ENCODE measurements at regions not wholly inside any gene's neighbourhood (a gene's known extent, or its start where the extent isn't known, plus 50 kb on each side); places are given as distances from the start of the nearest gene placed in this dataset.

DNA sequence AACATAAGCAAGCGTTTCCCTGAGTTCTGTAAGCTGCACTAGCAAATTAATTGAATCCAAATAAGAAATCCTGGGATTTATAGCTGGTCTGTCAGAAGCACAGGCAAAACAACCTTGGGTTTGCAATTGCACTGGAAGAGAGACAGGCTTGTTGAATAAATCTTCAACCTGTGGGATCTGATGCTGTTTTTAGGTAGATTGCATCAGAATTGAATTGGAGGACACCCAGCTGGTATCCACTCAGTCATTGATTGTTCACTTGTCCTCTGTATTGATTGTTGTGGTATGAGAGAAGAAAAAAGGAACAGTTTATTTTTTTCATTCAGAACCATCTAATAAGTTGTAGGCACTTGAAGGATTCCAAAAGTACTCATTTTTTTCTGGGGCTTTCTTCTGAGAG is 497.4 kb downstream of the SIPA1L2 start:
- WGBS, 2 donors, result 96 to 97% methylated on average over 1 of the region's 1 CpG
- intact Hi-C loops (cut with DNase I), result no loop called here
- Histone ChIP-seq H3K9me3 (peaks cover 0 to 24% (median 5%) of the 10 kb centered on the region in 11 donors), H3K27ac (no peak overlapping the region), H3K4me1 (no peaks in the 10 kb centered on the region), H3K36me3 (no peaks in the 10 kb centered on the region), H3K27me3 (no peaks in the 10 kb centered on the region), H3K4me3 (no peak overlapping the region)
- DNase-seq (no peak), ATAC-seq (no peak)
- TF ChIP-seq, protein P1, sequence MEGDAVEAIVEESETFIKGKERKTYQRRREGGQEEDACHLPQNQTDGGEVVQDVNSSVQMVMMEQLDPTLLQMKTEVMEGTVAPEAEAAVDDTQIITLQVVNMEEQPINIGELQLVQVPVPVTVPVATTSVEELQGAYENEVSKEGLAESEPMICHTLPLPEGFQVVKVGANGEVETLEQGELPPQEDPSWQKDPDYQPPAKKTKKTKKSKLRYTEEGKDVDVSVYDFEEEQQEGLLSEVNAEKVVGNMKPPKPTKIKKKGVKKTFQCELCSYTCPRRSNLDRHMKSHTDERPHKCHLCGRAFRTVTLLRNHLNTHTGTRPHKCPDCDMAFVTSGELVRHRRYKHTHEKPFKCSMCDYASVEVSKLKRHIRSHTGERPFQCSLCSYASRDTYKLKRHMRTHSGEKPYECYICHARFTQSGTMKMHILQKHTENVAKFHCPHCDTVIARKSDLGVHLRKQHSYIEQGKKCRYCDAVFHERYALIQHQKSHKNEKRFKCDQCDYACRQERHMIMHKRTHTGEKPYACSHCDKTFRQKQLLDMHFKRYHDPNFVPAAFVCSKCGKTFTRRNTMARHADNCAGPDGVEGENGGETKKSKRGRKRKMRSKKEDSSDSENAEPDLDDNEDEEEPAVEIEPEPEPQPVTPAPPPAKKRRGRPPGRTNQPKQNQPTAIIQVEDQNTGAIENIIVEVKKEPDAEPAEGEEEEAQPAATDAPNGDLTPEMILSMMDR (IDR thresholded peaks at IDR 0.05), result no peak

DNA sequence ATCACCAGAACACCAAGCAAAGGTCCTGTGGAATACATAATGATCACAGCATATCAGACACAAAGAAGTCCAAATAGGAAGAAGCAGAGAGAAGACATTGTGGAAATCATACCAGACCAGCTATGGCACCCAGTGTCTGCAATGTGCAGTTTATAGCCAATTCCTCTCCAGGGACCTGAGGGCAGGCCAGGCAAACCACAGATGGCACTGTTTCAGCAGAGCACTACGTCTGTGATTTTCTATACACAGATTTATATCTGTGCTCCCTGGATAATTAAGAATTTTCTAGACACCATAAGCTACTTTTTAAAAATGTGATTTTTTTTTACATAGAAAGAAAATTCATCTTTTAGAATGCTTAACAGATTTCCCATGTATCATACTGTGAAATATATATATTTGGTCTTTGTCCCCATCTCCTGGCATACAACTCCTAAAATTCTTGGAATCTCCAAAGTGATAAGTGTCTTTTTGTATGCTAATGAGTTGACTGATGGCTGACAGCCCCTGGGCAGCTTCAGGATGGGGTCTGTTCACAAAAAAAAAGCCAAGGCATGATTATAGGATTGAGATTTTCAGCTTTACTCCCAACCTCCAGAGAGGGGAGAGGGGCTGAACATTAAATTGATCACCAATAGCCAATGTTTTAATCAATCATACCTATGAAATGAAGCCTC is 498.1 kb downstream of the SIPA1L2 start:
- H3K36me3 ChIP-seq, result no peaks in the 10 kb centered on the region
- H3K27me3 ChIP-seq, result no peaks in the 10 kb centered on the region
- intact Hi-C loops (cut with DNase I), result no loop called here
- ATAC-seq (no peak), DNase-seq (no peak)
- TF ChIP-seq, protein P1 (IDR thresholded peaks at IDR 0.05), result no peak
- no peak overlapping the region for H3K27ac ChIP-seq
- H3K4me1 ChIP-seq, result no peaks in the 10 kb centered on the region
- H3K4me3 ChIP-seq, result no peak overlapping the region
- 78 to 81% methylated on average over 1 of the region's 1 CpG for WGBS, 2 donors
- peaks cover 0 to 25% (median 5%) of the 10 kb centered on the region in 11 donors for H3K9me3 ChIP-seq

DNA sequence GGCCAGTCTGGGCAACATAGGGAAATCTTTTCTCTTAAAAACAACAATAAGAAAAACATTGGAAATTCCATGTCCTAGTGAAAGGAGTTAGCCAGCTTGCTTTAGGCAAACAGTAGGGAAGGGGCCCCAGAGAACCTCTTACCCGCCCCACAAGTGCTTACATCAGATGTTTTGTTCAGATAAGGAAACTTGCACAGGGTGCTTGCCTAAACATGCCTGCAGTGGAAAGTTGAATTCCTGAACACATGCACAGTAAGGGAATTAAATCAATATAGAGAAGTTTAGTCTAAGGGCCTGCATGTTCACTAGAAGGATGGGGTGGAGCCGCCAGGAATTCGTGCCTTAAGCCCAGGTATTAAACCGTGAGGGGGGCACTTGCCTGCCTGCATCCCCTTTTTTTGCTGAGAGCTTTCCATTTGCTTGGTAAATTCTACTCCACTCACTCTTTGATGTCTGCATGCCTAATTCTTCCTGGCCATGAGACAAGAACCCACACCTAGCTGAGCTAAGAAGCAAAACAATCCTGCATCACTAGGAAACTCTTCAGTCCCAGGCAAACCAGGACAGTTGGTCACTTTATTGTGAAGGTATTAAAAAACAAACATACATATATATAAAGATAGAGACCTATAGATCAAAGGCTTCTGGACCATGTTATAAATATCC is 499.0 kb downstream of the SIPA1L2 start:
- Histone ChIP-seq H3K36me3 (no peaks in the 10 kb centered on the region), H3K27me3 (no peaks in the 10 kb centered on the region), H3K9me3 (peaks cover 0 to 20% (median 5%) of the 10 kb centered on the region in 11 donors), H3K4me3 (no peak overlapping the region), H3K27ac (no peak overlapping the region), H3K4me1 (no peaks in the 10 kb centered on the region)
- TF ChIP-seq, protein P1 (IDR thresholded peaks at IDR 0.05), result no peak
- intact Hi-C loops (cut with DNase I), result no loop called here
- no peak for ATAC-seq
- DNase-seq, result no peak
- WGBS, 2 donors, result 71% methylated on average over 4 of the region's 4 CpGs

- TF ChIP-seq, protein P1 (IDR thresholded peaks at IDR 0.05), result no peak
- peaks cover 0 to 17% (median 5%) of the 10 kb centered on the region in 11 donors for H3K9me3 ChIP-seq
- 82 to 94% methylated on average over 2 of the region's 2 CpGs for WGBS, 2 donors
- ATAC-seq, result no peak
- no peaks in the 10 kb centered on the region for H3K27me3 ChIP-seq
- H3K4me1 ChIP-seq, result no peaks in the 10 kb centered on the region
- intact Hi-C loops (cut with DNase I), result no loop called here
- no peak overlapping the region for H3K27ac ChIP-seq
- H3K36me3 ChIP-seq, result no peaks in the 10 kb centered on the region
- DNase-seq, result no peak
- no peak overlapping the region for H3K4me3 ChIP-seq
Observed at GRCh38 chr1:232127190-232127589, 500.6 kb downstream of the DISC1 start.
